Activated naive CD8-positive, alpha-beta T cell treated with anti-CD3 and anti-CD28 coated beads, Interleukin-2, amount 50 U/mL, for 16 hours (primary cell): ENCODE measurements at regions not wholly inside any gene's neighbourhood (a gene's known extent, or its start where the extent isn't known, plus 50 kb on each side); places are given as distances from the start of the nearest gene placed in this dataset.

ENCODE experiments used
- DNase-seq: peaks from one replicate; pipeline ENCODE4 v3.0.0-alpha.2; 2020; ENCODE audit warnings: low read depth, low spot score

DNA sequence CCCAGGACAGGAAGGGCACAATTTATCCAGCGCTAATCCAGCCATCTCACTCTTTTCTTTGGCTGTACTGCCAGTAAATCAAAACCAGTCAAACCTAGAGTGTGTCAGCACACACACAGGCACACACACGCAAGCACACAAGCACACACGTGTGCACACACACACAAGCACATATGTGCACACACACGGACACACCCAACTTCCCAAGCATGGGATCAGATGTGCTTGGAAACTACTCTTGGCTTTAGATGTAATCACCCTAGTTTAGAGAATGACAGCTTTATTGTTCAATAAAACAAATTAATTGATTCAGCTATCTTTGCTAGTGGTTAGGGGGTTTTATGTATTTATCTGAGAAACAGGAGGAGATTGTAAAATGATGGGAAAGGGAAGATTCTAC, 615.0 kb upstream of the MKI67 start:
- DNase-seq: no peak

DNA sequence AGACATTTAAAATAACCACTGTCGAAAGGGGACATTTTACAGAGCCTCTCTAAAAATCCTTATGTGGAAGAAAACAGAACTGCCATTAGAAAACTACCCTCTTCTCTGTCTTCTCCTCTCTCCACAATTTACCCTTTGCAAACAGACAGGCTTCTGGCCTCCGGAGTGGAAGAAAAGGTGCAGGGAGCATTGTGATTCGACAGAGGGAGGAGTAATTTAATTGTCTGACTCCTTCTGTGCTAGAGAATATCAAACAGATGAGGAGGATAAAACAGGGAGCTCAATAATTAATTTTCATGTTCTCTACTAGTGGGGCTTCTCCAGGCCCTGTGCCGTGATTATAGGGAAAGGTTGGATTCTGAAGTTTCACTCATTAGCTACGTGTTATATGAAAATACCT, 615.5 kb upstream of the MKI67 start:
- no peak for DNase-seq

GRCh38 chr10:128744092-128744491, 617.9 kb upstream of the MKI67 start:
- DNase-seq: no peak

DNA sequence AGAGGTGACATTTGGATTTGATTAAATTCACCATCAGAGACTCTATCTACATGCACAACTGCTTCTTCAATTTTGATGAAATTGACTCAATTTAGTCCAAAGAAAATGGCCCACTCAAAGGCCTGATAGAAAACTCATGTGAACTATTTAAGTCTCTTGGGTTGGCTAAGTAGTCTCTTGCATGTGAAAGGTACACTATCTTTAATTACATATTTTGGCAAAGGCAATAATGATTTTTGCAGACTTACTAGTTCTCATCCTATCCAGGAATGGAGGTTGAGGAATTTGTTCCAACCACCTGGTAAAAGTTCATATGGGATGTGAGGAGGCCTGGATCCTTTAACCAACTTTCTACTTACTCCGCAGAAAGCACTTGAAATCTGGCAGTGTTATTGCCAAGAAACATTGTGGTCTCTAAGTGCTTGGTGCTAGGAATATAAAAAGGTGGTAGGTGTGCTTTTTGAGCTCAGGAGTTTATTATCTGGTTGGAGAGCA, 618.6 kb upstream of the MKI67 start:
- DNase-seq: no peak

DNA sequence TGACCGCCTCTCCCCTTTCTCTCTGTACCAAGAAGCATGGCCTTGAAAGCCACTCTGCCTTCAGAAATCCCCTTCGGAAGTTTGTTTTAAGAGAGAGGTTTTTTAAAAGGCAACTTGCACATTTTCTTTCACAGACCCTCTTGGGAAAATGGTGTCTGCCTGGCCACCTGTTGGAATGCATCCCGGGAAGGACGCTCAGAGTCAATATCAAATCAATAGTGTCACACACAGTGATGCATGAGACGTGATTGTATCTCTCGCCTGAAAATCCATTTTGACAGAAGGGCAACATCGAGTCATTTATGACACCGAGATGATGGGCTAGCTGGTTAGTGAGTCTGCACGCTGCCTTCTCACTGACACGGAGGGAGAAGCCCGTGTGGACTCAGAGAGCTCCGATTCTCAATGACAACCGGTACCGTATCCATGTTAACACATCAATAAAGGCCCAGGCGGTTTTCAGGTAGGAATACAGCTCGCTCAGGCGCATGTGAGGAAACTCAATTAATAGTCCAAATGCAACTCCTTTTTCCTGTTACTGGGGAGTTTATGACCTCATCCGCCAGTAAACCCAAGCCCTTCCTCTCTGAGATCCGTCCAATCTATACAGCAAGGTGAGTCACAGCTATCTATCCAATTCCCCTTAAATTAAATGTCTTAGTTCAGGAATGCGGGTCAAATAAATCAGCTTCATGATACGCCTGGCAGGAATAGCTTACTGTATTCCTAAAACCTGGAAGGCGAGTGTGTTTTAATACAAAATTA, 621.5 kb upstream of the MKI67 start:
- no peak for DNase-seq

- DNase-seq: no peak
These were observed 625.1 kb upstream of the MKI67 start for GRCh38 chr10:128751284-128751683.

- DNase-seq: no peak
These were observed 625.6 kb upstream of the MKI67 start for GRCh38 chr10:128751851-128752250.

DNA sequence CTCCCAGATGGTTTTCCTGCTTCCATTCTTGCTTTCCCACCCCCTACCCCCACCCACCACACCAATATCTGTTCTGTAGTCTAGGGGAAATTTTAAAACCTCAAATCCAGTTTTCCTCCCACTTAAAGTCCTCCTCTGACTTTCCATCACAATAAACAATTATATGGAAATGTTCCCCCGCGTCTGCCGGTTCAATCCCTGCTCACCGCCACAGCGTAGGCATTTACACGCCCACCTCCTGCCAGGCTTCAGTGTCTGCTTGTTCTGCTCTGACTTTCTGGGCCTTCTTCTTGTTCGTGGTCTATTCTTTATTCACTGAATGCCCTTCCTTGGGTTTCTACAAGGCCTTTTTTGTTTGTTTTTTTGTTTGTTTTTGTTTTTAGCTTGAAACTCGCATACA, 633.0 kb upstream of the MKI67 start:
- DNase-seq: no peak

- DNase-seq: no peak
These were observed 637.4 kb upstream of the MKI67 start for GRCh38 chr10:128763588-128763987.

- DNase-seq: no peak
These were observed 638.0 kb upstream of the MKI67 start for GRCh38 chr10:128764190-128764589.

DNA sequence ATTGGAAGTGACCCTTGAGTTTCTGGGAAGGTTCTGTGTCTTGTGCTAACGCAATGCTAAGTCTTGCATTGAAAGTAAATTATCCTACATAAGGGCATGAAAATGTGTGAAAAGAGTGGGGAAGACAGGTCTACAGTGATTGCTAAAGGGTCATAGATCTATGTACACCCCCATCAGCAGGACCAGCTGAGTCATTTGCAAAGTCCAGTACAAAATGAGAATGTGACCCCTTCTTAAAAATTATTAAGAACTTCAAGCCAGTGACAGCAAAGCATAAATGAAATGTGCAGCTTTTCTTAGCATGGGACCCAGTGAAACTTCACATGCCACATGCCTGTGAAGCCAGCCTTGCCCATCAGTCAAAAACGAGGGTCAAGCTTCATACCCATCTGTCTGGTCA, 640.7 kb upstream of the MKI67 start:
- DNase-seq: no peak

DNA sequence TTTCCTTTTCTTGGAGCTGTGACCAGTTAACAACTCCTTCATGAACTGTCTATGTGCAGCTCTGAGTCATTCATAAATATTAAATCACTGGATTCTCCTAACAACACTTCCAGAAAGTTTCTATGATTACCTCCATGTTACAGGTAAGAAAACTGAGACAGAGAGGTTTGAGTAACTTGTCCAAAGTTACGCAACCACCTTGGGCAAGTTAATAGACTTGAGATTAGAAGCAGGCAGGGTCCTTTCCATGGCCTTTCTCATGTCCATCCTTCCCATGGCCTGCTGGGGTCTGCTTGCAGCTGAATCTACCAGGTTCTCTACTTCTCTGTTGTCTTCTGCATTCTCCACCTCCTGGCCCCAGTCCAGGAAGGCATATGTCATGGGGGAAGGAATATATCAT, 648.8 kb upstream of the MKI67 start:
- no peak for DNase-seq

DNA sequence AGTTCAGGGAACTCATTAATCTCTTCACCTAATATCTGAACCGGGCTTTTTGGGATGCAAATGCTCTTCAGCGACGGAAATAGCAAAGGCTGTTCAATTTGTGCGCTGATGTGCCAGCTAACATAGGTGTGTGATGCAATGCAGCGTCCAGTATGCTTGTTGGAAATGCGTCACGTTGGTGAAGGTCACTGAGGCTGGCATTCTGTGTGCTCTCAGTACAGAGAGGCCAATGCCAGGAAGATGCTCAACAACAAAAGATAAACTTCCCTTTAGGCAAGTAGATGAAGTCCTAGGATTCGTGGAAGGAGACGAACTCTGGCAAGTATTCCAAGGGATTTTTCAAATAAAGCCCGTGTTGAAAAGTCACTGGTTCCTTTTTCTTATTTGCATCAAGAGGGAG, 649.5 kb upstream of the MKI67 start:
- DNase-seq: no peak

DNA sequence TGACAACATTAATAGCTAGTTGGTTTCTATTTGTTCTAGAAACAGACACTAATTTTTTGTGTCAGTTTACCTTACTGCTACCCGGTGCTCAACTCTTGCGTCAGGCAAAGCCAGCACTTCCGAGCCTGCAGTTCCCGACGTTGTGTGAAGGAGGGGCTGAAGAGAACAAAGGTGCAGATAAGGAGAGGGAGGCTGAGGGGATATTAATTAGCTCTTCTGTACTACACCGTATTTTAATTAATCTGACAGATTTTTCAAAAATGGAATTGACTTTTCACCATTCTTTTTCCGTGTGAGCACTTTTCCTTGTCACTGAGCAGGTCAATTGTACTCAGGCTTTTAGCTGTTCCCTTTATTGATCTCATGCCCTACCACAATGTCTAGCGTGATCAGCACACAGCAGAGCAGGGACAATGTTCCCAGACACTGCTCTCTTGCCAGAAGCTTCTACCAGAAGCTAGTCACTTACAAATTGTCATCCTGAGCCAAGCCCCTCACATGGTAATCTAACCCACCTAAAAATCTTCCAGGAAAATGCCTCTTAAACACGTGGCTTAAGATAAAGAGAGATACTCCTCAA, 650.5 kb upstream of the MKI67 start:
- no peak for DNase-seq

DNA sequence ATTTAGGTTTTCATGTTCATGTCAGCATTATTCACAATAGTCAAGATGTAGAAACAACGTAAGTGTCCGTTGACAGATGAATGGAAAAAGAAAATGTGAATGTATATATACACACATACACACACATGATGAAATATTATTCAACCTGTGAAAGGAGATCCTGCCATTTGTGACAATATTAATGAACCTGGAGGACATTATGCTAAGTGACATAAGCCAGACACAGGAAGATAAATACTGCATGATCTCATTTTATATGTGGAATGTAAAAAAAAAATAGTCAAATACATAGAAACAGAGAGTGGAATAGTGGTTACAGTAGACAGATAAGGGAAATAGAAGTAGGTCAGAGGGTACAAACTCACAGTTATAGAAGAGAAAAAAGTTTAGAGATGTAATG, 651.1 kb upstream of the MKI67 start:
- no peak for DNase-seq

GRCh38 chr10:128779416-128779815, 653.2 kb upstream of the MKI67 start:
- no peak for DNase-seq

- DNase-seq: no peak
These were observed 654.0 kb upstream of the MKI67 start for GRCh38 chr10:128780156-128780761.

GRCh38 chr10:128781637-128782036, 655.4 kb upstream of the MKI67 start:
- DNase-seq: no peak

GRCh38 chr10:128784444-128784843, 658.2 kb upstream of the MKI67 start:
- DNase-seq: no peak

- no peak for DNase-seq
These were observed 666.4 kb upstream of the MKI67 start for GRCh38 chr10:128792426-128793140.

GRCh38 chr10:128793726-128794655, 667.8 kb upstream of the MKI67 start:
- DNase-seq: no peak
